HG03439 (cell line): ENCODE measurements at regions not wholly inside any gene's neighbourhood (a gene's known extent, or its start where the extent isn't known, plus 50 kb on each side); places are given as distances from the start of the nearest gene placed in this dataset.

Experiments
- ATAC-seq: cut with Tn5 transposase; IDR thresholded peaks from one replicate; pipeline ENCODE4 v1.9.1; 2021; ENCODE audit warnings: mild to moderate bottlenecking, moderate library complexity; ENCODE audit not compliant: unreplicated experiment

DNA sequence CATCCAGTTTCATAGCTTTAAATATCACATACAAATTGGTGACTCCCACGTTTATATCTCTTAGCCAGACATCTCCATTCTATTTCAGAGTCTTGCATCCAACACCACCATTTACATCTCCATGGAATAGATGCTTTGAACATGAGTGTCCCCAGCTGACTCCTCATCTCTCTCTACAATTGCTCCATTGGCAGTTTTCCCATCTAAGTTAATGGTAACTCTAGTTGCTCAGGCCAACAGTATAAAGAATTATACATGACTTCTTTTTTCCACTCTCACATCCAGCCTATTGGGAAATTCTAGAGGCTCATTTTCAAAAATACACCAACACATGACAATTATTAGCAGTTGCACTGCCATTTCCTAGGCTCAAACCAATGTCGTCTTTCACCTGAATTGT lies 388.2 kb downstream of the STIM2 start:
- ATAC-seq: no peak

DNA sequence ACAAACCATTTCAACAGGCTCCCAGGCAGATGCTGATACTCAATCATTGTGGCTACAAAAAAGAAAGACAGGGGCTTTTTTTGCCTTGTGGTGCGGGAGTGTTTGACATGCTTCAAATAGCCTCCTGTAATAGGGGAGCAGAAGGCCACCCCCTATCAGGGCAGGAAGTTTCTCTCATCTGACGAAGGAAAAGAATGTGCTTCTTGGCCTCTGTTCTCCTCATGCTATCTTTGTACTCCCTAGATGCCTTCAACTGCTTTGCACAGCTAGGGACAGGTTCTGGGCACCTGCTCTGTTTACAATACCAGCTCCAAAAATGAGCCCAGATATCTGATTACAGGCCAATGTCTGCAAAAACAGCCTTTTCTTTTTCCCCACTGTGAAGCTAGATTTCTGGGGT lies 391.1 kb downstream of the STIM2 start:
- no peak for ATAC-seq

DNA sequence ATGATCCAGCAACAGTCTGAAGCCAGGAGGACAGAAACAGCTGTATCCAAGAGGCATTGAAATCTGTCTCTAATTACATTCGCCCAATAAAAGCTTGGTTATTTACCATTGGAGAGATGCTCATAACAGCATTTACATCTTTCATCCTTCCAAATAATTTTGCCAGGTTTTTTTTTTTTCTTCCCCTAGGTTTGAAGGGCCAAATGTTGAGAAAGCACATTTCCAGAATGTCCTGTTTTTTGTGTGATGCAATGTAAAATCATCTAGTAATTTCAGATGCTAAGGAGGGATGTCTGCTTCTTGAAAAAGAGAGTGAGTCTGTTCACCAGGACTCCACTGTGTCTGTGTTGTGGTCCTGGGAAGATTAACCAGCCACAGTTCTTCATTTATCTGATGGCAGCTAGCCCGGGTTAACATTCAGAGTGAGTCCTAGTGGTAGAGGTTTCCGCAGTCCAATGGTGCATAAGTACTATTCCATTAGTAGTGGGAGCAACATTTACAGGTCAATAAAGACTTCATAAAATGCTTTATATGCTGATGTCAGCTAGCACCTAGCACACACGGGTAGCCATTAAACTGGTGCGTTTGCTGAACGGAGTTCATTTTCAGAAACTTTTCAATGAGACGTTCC lies 406.8 kb downstream of the STIM2 start:
- no peak for ATAC-seq

DNA sequence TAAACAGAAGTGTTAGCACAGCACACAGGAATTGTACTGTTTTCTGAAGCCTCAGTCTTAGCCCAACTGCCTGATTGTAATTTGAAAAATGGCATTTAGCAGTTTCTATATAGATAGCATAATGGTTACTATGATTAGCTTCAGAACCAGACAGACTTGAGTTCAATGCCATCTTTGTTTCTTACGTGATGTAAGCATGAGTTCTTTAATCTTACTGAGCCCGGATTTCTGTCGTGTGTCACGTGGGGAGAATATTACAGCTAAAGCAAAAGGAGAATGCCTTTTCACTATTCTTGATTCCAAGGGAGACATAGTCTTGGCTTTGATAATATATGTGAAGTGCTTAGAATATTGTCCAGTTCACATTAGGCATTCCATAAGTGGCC lies 407.3 kb downstream of the STIM2 start:
- no peak for ATAC-seq

DNA sequence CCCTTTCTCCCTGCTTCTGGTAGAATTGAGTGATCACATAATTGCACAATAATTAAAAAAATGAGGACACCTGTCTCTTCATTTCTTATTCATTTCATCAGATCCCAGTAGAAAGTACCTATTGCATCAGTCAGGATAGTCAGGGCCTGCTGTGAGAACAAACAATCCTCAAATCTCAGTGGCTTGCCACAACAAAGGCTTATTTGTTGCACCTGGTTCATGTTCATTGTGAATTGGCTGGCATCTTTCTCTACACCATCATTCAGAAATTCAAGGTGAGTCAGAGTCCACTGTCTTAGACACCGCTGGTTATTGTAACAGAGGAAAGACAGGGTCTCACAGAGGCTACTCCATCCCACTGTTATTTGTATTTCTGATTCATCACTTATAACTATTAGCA lies 409.8 kb downstream of the STIM2 start:
- ATAC-seq: no peak

DNA sequence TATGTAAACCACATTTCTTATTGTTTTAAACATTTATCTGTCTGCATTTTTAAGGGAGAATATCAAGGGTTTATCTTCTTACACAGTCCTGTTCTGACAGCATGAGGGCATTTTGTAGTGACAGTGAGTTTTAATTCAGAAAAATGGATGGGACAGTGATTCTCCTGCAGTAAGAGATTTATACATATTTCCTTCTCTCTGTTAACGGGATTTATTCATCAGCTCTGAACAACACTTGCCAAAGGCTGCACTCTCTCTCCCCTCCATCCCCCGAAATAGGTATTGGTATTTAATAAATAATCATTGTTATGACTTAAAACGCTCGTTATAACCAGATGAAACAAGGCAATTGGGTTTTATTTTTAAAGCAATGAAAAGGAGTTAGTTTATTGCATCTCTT lies 410.9 kb downstream of the STIM2 start:
- no peak for ATAC-seq

DNA sequence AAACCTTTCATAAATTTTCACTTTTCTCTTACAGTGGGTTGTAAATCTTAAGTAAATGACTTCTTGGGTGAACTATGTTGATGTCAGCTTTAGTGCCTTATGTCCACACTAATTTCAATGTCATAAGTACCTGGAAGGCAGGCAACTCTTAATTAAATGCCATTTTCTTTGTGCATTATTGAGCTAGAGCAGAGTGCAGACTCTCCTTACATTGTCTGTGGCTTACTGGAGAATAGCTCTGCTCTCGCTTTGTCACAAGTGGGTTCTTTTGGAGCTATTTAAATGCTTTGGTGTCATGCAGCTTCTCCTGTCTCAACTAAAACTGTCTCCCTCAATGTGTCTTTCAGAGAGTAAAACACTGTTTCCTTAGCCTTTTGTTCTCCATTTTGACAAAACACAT lies 411.6 kb downstream of the STIM2 start:
- ATAC-seq: no peak

DNA sequence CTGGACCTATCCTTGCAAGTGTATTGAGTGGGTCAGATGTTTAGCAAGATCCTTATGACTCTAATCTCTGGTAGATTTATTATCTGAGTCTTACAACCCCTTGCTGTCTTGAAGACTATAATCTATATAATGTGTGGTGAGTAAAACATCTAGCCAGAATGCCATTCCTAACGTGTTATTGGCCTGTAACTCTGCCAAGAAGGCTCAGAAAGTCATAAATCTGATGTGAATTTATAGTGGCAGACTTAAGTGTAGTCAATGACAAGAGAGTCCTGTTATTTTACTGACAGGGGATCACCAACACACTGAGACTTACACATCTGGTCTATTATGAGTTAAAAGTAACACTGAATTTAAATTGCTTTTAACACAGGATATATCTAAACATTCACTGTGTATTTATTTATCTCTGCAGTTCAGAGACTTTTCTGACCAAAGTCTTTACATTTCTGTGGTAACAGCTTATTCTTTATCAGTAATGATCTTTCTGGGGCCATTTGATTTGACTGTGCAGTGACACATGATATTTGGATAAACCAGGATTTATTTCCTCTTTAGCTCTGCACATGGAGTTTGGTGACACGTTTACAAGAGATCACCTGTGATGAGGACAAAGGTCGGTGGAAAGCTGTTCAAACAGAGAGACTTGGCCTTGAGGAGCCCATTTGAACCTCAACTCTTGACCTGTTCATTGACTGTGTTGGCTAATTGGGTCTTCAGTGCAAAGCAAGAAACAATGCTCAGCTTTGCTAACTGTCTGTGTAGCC lies 415.8 kb downstream of the STIM2 start:
- no peak for ATAC-seq

DNA sequence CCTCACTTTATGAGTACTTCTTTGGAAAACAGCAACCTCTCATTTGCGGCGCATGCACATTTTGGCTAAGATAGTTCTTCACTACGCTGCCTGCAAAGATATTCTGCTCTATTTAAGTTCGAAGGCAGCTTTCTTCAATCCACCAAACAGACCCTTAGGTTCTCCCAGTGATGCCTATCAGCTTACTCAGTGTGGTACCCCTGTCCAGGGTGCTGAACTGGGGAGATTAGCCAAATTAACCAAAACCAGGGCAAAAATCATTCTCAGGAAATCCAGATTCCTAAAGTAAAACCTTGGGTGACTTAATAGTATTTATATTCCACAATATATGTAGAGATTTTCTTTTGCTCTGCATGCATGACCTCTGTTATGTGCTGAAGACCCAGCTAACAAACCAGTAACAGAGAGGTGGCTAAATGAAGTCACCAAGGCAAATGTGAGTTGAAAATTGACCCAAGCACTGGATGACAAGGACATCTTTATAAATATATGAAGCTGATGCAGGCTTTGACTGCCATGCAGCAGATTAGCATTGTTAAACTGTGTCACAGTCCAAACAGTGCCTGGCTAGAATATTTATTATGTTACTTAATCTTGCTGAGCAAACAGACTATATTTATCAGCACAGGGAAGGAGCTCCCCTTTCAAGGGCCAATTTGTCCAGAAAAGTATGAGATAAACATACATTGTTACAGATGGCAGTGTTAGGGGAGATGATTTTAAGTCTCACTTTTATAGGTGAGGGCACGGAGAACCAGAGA lies 418.2 kb downstream of the STIM2 start:
- ATAC-seq: no peak

DNA sequence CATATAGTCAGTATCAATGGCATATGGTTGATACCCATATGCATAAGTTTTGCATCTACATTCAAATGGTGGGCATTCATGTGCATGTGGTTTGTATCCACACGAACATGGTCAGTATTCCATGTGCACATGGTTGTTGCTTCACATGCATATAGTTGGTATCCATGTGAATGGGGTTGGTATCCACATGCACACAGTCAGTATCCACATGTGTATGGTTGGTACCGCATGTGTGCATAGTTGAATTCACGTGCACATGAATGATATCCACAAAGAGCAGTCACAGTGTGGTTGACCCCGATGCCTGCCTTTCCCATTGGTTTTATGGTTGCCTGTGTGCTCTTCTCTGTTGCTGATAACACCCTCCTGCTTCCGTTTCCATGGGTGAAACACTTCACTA lies 427.9 kb downstream of the STIM2 start:
- no peak for ATAC-seq

DNA sequence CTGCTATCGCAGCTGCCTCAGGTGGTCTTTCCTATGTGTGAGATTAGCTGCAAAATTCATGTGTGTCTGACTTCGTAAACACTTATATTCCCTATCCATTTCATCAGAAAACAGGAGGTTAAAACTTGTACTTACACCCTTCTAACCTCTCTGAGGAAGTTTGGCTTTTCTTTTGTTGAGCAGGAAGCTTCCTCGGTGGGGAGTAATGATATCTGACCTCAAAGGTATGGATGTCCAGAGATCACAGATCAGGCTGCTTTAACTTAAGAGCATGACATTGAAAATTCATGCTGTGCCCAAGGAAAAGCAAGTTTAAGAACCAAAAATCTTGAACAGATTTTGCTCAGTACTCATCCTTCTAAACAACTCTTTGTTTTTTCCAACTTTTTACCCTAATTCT lies 429.1 kb downstream of the STIM2 start:
- ATAC-seq: no peak

DNA sequence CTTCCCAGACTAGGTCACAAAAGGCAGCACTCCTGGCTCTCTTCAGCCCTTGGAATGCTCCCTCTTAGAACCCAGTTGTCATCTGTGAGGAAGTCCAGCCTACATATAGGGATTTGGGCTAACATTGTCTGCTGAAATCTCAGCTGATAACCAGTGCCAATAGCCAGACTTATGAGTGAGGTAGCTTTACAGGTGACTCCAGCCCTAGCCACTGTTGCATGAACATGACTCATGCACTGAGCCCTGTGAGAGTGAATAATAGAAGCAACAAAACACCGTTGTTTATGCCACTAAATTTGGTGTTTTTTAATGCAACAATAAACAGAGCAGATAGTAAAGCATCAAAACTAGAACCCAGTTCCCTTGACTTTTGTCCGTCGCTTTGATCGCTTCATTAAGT lies 433.2 kb downstream of the STIM2 start:
- ATAC-seq: no peak

DNA sequence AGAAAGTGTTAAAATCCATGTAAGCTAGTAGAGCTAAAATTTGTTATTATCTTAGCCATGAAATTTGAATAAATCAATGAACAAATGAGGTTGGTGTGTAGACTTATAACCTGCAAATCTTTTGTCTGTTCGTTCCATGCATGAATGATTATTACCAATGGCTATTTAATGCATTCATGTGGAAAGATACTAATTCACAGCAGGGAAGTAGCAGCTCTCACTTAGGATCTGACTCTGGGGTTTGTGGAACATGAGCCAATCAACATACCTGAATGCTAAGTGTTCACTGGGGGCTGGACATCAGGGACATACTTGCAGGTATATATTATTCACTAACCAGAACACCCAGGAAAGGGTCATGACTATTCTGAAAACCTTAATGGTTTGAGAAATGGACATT lies 444.1 kb downstream of the STIM2 start:
- ATAC-seq: no peak

DNA sequence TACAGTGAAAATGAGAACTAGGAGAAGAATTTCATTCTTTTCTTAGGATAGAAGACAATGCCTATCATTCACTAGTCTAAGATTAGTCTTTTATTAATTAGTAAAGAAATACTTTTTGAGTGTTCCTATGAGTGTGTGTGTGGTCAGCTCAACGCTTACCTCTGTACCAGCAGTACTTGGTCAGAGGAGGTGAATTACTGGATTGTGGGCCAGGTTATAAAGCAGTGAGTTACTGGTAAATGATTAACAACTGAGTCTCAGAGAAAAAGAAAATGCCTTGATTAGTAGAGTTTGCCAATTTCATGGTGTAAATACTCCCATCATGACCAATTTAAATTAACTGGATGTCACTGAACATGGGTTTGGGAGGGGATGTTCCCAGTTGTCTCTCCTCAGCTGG lies 444.6 kb downstream of the STIM2 start:
- no peak for ATAC-seq

DNA sequence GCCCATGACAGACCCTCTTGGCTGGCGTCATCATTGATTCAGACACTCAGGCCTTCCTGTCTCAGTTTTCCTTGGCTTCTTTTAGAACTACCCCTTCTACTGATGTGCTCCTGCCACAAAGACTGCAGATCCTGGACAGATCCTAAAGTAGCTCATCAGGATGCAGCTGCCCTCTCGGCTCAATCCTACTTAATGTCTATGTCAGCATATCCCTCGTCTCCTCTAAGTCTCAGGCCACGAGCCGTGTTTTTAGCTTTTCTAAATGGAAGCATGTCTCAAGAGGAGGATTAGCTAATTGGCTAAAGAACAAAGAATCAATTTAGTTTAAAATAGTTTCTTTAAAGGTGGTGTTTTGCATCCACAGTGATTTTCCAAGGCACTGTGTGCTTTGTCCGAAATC lies 447.7 kb downstream of the STIM2 start:
- no peak for ATAC-seq

DNA sequence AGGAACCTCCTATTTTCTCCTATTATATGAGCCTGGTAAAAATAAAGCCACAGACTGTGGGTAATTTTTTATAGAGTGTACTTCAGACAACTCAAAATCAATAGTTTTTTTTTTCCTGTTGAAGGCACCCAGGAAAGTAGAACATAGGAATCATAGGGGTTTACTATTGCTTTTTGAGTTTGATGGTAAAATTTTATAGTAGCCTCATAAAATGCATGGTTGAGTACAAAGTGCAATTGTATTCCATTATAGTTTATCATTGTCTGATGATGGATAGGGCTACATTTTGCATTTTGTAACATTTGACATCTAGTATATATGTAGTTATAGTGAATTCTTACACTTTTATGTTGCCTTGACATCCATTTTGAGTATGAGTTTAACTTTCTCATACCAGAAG lies 455.0 kb downstream of the STIM2 start:
- ATAC-seq: no peak

DNA sequence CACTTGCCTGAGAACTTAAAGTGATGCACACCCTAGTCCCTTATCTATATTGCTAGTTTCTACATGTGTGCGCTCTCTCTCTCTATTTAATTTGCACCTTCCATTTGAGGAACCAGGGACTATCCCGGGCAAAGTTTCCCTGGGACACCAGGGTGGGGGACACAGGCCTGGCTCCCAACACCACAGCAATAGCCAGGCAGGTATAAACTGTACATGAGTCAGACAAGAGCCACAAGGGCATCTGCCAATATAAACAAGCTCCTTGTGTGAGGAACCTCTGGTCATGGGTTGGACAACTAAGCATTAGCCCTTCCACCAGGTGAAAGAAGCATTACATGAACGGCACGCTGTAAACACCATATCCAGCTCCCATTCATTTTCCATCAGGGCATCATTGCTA lies 455.5 kb downstream of the STIM2 start:
- ATAC-seq: no peak

DNA sequence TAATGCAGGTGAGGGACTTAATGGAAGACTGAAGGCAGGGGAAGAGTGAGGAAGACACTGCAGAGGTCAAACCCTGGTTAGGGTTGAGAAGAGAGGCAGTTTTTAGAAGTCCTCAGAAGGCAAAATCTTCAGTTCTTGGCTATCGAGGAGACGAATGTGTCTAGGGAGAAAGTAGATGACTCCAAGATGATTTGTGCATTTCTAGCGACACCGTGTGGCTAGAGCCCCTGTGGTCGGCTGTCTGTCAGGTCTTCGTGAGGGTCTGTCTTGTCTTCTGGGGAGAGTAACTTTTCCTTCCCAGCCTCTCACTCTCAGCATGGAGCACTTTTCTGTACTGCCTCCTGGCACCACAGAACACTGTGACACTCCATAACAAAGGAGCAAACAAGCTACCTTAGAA lies 458.1 kb downstream of the STIM2 start:
- ATAC-seq: no peak

DNA sequence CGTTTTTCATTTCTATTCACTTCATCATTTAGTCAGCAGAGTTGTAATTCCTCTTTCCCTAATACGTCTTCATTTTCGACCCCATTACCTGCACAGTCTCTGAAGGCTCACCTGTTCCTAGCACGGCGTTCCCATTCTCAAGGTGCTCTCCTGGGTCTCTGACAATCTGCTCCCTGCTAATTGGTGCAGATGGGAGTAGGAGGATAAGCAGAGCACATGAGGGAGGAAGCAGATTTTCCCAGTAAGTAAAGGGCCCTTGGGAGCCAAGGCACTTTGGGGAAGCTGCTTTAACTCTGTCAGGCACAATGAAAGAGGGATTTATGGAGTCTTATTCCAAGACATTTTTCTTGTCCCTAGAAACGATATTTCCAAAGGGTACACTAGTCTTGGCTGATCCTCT lies 466.4 kb downstream of the STIM2 start:
- ATAC-seq: no peak

DNA sequence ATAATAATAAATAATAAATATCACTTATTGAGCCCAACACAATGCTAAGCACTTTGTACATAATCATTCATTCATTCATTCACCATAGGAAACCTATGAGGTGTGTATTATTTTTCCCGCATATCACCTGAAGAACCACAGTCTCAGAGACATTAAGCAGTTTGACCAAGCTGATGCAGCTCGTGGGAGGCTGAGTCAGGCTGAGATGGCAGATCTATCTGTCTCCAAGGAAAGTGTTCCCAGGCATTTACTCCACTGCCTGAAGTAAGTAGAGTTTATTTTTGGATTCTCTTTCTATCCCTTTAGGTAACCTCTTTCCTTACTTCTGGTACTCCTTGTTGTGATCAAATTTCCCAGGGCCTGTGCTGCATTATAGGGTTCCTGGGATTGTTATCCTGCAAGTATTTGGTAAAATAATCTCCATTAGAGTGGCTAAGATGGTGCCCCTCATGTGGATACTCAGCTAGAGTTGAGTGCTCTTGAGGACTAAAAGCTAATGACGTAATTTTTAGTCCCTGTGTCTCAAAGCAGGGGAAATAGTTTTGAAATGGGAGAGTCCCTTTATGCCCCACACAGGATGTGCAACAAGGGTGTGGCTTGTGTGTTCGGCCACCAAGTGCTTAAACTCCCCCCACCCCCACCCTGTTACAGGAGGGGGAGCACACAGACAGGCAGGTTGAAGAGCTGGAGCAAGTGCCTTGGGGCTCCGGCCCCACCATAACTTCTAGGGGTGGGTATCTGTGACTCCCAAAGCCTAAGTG lies 467.0 kb downstream of the STIM2 start:
- no peak for ATAC-seq

DNA sequence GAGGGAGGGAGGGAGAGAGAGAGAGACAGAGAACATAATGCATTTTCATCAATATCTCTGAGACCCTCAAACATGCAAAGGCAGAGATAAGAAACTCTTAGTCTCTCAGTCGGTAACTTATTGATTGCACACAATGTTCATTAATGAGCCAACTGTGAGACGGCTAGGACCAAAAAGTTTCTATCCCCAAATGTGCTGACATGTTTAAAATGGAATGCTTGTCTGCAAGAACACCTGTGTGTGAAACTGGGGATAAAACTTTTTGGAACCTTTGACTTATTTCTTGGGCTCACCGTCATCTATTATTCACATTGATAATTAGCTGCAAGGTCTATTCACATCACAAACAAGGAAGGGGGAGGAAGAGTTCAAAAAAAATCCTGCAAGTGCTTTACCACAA lies 477.9 kb downstream of the STIM2 start:
- ATAC-seq: no peak
